Activated CD8-positive, alpha-beta T cell treated with anti-CD3 and anti-CD28 coated beads for 36 hours (primary cell): ENCODE measurements at regions not wholly inside any gene's neighbourhood (a gene's known extent, or its start where the extent isn't known, plus 50 kb on each side); places are given as distances from the start of the nearest gene placed in this dataset.

Experiments used
- ATAC-seq: fragments of 200-7000 bp; cut with Tn5 transposase; one replicate; pipeline ENCODE4 v1.10.0; 2021; ENCODE audit warnings: mild to moderate bottlenecking, moderate library complexity
- CTCF ChIA-PET: fragments of 350-600 bp; sonication (Branson Sonifier 250); formaldehyde crosslinking; loops from one replicate; lab custom pipeline; 2021; ENCODE audit warnings: antibody characterized with exemption; lab: Charles Lee
- POLR2A ChIA-PET: fragments of 350-600 bp; sonication (Branson Sonifier 250); formaldehyde crosslinking; loops from one replicate; lab custom pipeline; 2021; ENCODE audit warnings: antibody characterized with exemption; lab: Charles Lee
- DNase-seq: peaks from one replicate; pipeline ENCODE4 v3.0.0-alpha.2; 2020
- H3K27ac Mint-ChIP-seq: one replicate; pipeline ENCODE4 v1.8.0; 2021; ENCODE audit warnings: mild to moderate bottlenecking, mixed read lengths
- H3K27me3 Mint-ChIP-seq: one replicate; pipeline ENCODE4 v1.8.0; 2021; ENCODE audit warnings: mixed read lengths
- H3K36me3 Mint-ChIP-seq: one replicate; pipeline ENCODE4 v1.8.0; 2021; ENCODE audit warnings: low read depth, mixed read lengths
- H3K4me1 Mint-ChIP-seq: one replicate; pipeline ENCODE4 v1.8.0; 2021; ENCODE audit warnings: low read depth, mixed read lengths
- H3K4me3 Mint-ChIP-seq: one replicate; pipeline ENCODE4 v1.8.0; 2021; ENCODE audit warnings: mild to moderate bottlenecking, moderate library complexity, mixed read lengths
- H3K9me3 Mint-ChIP-seq: one replicate; pipeline ENCODE4 v1.8.0; 2021; ENCODE audit warnings: mixed read lengths
- CTCF ChIP-seq: fragments of 200-600 bp; IDR thresholded peaks from one replicate; pipeline ENCODE4 v1.8.0; 2022; ENCODE audit warnings: antibody characterized with exemption, mild to moderate bottlenecking
- intact Hi-C: fragments of 100-400 bp; cut with micrococcal nuclease; formaldehyde crosslinking; loops from one replicate; pipeline ENCODE4 v1.10.0; 2022

GRCh38 chr7:36032361-36032818 lies 120.7 kb upstream of the EEPD1 start:
- intact Hi-C loops = no loop called here
- Mint-ChIP-seq H3K27ac (no peak overlapping the region), H3K4me1 (no peaks in the 10 kb centered on the region), H3K9me3 (no peaks in the 10 kb centered on the region), H3K36me3 (no peaks in the 10 kb centered on the region), H3K4me3 (no peak overlapping the region), H3K27me3 (peaks cover 6% of the 10 kb centered on the region)
- ChIA-PET POLR2A (no interaction called here), CTCF (interaction anchor here (0.7 kb wide), 1 partner anchor 29 kb away, joined by 3 read pairs; no protein-coding TSS in a partner anchor)
- no peak for TF ChIP-seq CTCF
- ATAC-seq = no peak
- no peak for DNase-seq

DNA sequence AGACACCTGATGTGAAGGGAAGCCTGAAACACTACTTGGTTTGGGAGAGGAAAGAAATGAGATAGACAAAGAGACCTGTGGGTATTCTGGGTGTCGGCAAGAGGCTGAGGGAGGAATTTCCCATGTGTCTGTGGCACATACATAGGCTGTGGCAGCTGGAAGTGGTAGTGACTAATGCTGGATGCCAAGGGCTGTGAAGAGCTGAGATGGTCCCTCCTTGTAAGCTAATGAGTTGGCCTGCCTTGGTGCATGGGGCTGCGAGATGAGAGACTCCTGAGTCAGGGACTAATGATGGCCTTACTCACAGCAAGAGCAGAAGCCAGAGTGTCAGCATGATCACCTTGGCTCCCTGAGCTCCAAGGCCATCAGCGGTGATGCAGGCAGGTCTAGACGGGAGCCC lies 119.0 kb upstream of the EEPD1 start:
- DNase-seq (no peak), ATAC-seq (no peak)
- Mint-ChIP-seq H3K36me3 (no peaks in the 10 kb centered on the region), H3K9me3 (no peaks in the 10 kb centered on the region), H3K4me1 (no peaks in the 10 kb centered on the region), H3K27me3 (peaks cover 6% of the 10 kb centered on the region), H3K27ac (no peak overlapping the region), H3K4me3 (no peak overlapping the region)
- no peak for TF ChIP-seq CTCF
- ChIA-PET POLR2A (no interaction called here), CTCF (interaction anchor here (0.6 to 1.0 kb wide), 2 partner anchors 48 to 257 kb away, joined by 3 to 4 read pairs; no protein-coding TSS in a partner anchor)
- intact Hi-C loops = no loop called here

- no peak for TF ChIP-seq CTCF
- no peaks in the 10 kb centered on the region for H3K4me1 Mint-ChIP-seq
- H3K27ac Mint-ChIP-seq = no peak overlapping the region
- DNase-seq (no peak), ATAC-seq (no peak)
- POLR2A ChIA-PET = no interaction called here
- no peaks in the 10 kb centered on the region for H3K36me3 Mint-ChIP-seq
- no peaks in the 10 kb centered on the region for H3K9me3 Mint-ChIP-seq
- CTCF ChIA-PET = interaction anchor here (0.9 kb wide), 1 partner anchor 14 kb away, joined by 3 read pairs; no protein-coding TSS in a partner anchor
- H3K27me3 Mint-ChIP-seq = peaks cover 6% of the 10 kb centered on the region
- intact Hi-C loops = no loop called here
- no peak overlapping the region for H3K4me3 Mint-ChIP-seq
Observed at GRCh38 chr7:36035186-36035585, 117.9 kb upstream of the EEPD1 start.

- H3K9me3 Mint-ChIP-seq = no peaks in the 10 kb centered on the region
- intact Hi-C loops = no loop called here
- POLR2A ChIA-PET = no interaction called here
- DNase-seq (no peak), ATAC-seq (no peak)
- peaks cover 4% of the 10 kb centered on the region for H3K27me3 Mint-ChIP-seq
- H3K36me3 Mint-ChIP-seq = no peaks in the 10 kb centered on the region
- H3K27ac Mint-ChIP-seq = no peak overlapping the region
- TF ChIP-seq CTCF = no peak
- H3K4me1 Mint-ChIP-seq = no peaks in the 10 kb centered on the region
- H3K4me3 Mint-ChIP-seq = no peak overlapping the region
- CTCF ChIA-PET = no interaction called here
Observed at GRCh38 chr7:36036590-36036989, 116.5 kb upstream of the EEPD1 start.

- Mint-ChIP-seq H3K27me3 (peaks cover 4% of the 10 kb centered on the region), H3K36me3 (no peaks in the 10 kb centered on the region), H3K4me1 (no peaks in the 10 kb centered on the region), H3K9me3 (no peaks in the 10 kb centered on the region), H3K4me3 (no peak overlapping the region), H3K27ac (no peak overlapping the region)
- DNase-seq (no peak), ATAC-seq (no peak)
- intact Hi-C loops = no loop called here
- ChIA-PET POLR2A (no interaction called here), CTCF (no interaction called here)
- TF ChIP-seq CTCF = no peak
Observed at GRCh38 chr7:36037121-36037662, 115.9 kb upstream of the EEPD1 start.
